ENCODE measurements at regions not wholly inside any gene's neighbourhood (a gene's known extent, or its start where the extent isn't known, plus 50 kb on each side); places are given as distances from the start of the nearest gene placed in this dataset.

- Histone ChIP-seq H3K27ac (no peak overlapping the region), H3K4me1 (no peaks in the 10 kb centered on the region), H3K27me3 (no peaks in the 10 kb centered on the region), H3K36me3 (no peaks in the 10 kb centered on the region), H3K9me3 (no peaks in the 10 kb centered on the region), H3K4me3 (no peak overlapping the region)
- intact Hi-C loops (cut with DNase I) = no loop called here
- DNase-seq = no peak
- TF ChIP-seq, protein P1, sequence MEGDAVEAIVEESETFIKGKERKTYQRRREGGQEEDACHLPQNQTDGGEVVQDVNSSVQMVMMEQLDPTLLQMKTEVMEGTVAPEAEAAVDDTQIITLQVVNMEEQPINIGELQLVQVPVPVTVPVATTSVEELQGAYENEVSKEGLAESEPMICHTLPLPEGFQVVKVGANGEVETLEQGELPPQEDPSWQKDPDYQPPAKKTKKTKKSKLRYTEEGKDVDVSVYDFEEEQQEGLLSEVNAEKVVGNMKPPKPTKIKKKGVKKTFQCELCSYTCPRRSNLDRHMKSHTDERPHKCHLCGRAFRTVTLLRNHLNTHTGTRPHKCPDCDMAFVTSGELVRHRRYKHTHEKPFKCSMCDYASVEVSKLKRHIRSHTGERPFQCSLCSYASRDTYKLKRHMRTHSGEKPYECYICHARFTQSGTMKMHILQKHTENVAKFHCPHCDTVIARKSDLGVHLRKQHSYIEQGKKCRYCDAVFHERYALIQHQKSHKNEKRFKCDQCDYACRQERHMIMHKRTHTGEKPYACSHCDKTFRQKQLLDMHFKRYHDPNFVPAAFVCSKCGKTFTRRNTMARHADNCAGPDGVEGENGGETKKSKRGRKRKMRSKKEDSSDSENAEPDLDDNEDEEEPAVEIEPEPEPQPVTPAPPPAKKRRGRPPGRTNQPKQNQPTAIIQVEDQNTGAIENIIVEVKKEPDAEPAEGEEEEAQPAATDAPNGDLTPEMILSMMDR (IDR thresholded peaks at IDR 0.05) = no peak
- no peak for TF ChIP-seq POLR2A (IDR thresholded peaks at IDR 0.05)
- WGBS, 2 donors = 83 to 92% methylated on average over 2 of the region's 2 CpGs
Measured at GRCh38 chr2:39998617-39999016, 219.6 kb upstream of the THUMPD2 start.

GRCh38 chr2:39996653-39997080, 217.6 kb upstream of the THUMPD2 start:
- Histone ChIP-seq H3K4me1 (no peaks in the 10 kb centered on the region), H3K36me3 (no peaks in the 10 kb centered on the region), H3K4me3 (no peak overlapping the region), H3K9me3 (no peaks in the 10 kb centered on the region), H3K27ac (no peak overlapping the region), H3K27me3 (no peaks in the 10 kb centered on the region)
- WGBS, 2 donors = 43 to 70% methylated on average over 1 of the region's 1 CpG
- TF ChIP-seq, protein P1 (IDR thresholded peaks at IDR 0.05) = no peak
- no peak for TF ChIP-seq POLR2A (IDR thresholded peaks at IDR 0.05)
- no peak for DNase-seq
- intact Hi-C loops (cut with DNase I) = no loop called here

DNA sequence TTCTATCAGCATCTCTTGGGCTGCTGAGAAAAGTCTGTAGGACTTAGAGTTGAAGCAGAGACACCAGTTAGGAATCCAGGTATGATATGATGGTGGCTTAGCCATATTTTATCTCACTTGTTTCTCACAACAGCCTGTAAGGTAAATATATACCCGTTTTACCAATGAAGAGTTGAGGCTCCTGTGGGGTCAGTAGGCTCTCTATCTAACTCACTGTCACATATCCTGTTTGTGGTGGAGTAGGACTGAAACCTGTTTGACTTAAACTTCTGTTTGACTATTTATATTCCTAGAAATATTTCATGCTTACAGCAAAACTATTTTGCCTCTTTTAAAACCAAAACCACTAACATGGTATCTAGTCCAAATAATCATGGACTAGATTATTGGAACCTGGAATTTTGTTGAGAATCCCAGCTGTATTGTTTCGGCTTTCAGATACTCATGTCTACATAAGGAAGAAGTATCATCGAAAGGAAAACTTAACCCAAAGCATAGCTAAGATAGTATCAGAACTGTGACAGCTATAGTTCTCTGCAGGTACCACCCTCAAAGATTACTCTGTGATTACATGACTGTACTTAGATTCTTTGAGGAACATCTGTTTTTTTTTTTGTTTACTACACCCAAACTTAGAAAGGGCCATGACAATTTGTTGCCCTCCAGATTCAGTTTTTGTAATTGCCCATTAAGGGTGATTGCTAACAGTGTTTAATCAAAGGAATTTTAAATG, 216.1 kb upstream of the THUMPD2 start:
- Histone ChIP-seq H3K27ac (no peak overlapping the region), H3K27me3 (no peaks in the 10 kb centered on the region), H3K4me3 (no peak overlapping the region), H3K9me3 (no peaks in the 10 kb centered on the region), H3K36me3 (no peaks in the 10 kb centered on the region), H3K4me1 (no peaks in the 10 kb centered on the region)
- DNase-seq = no peak
- WGBS, 2 donors = 84% methylated on average over 3 of the region's 3 CpGs
- intact Hi-C loops (cut with DNase I) = no loop called here
- TF ChIP-seq POLR2A (IDR thresholded peaks at IDR 0.05) = no peak
- TF ChIP-seq, protein P1 (IDR thresholded peaks at IDR 0.05) = no peak

DNA sequence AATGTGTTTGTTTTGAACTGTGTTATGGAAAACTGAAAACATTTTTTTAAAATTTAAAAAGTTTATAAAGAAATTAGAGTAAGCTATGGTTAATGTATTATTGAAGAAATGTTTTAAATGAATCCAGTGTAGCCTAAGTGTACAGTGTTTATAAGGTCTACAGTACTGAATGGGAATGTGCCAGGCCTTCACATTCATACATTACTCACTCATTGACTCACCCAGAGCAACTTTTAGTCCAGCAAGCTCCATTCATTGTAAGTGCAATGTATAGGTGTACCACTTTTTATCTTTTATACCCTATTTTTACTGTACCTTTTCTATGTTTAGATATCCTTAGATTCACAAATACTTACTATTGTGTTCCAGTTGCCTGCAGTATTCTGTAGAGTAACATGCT, 215.1 kb upstream of the THUMPD2 start:
- no peak for DNase-seq
- no peak for TF ChIP-seq POLR2A (IDR thresholded peaks at IDR 0.05)
- intact Hi-C loops (cut with DNase I) = no loop called here
- no peak overlapping the region for H3K4me3 ChIP-seq
- H3K9me3 ChIP-seq = no peaks in the 10 kb centered on the region
- H3K36me3 ChIP-seq = no peaks in the 10 kb centered on the region
- no peaks in the 10 kb centered on the region for H3K27me3 ChIP-seq
- H3K4me1 ChIP-seq = no peaks in the 10 kb centered on the region
- no peak overlapping the region for H3K27ac ChIP-seq

- TF ChIP-seq, protein P1 (IDR thresholded peaks at IDR 0.05) = no peak
- TF ChIP-seq POLR2A (IDR thresholded peaks at IDR 0.05) = no peak
- WGBS, 2 donors = 47 to 72% methylated on average over 1 to 2 of the region's 2 CpGs
- Histone ChIP-seq H3K36me3 (no peaks in the 10 kb centered on the region), H3K4me3 (no peak overlapping the region), H3K27ac (no peak overlapping the region), H3K27me3 (no peaks in the 10 kb centered on the region), H3K4me1 (no peaks in the 10 kb centered on the region), H3K9me3 (no peaks in the 10 kb centered on the region)
- intact Hi-C loops (cut with DNase I) = no loop called here
- DNase-seq = no peak
Measured at GRCh38 chr2:39991298-39991697, 212.2 kb upstream of the THUMPD2 start.
